Stimulated activated CD4-positive, alpha-beta T cell treated with anti-CD3 and anti-CD28 coated beads, Interleukin-12 subunit alpha, Interleukin-12 subunit beta, amount 100 ng/mL, for 4 hours (primary cell): ENCODE measurements at regions not wholly inside any gene's neighbourhood (a gene's known extent, or its start where the extent isn't known, plus 50 kb on each side); places are given as distances from the start of the nearest gene placed in this dataset.
"Not testable (repeated sequence)": the region's sequence is repeated elsewhere in the genome, so short reads cannot be mapped to it uniquely, and the experiment has no call there.

Experiments
- DNase-seq: peaks from one replicate; pipeline ENCODE4 v3.0.0-alpha.2; 2020

DNA sequence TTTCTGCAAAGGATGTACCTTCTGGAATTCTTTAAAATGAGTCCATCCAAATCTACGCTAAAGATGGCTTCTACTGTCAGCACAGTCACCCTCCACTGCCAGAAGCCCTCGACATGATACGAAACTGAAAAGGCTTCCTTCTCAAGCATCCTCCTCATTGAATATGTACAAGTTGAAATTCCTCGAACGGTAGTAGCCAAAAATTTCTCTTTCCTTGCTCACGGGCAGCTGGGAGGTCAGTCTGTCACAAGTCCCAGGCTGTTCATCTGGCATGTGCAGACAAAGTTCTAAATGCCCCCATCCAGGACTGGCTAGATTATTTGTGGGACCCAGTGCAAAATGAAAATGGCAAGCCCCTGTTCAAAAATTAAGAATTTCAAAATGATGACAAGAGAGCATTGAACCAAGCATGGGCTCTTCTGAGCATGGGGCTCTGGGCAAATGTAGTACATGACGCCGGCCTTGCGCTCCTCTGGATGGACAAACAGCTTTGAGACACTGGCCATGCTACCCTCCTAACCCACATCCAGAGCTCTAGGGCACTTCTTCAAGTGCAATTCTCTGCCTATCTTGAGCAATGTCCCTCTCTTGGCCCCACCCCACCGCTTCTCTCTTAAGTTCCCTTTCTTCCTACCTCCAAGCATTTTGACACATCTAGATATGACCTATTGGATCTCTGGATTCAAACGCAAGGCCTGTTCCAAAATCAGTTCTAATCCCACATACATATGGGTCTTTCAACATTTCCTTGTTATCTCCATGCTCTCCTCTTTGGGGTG, 78.9 kb upstream of the FLT1 start:
- no peak for DNase-seq

DNA sequence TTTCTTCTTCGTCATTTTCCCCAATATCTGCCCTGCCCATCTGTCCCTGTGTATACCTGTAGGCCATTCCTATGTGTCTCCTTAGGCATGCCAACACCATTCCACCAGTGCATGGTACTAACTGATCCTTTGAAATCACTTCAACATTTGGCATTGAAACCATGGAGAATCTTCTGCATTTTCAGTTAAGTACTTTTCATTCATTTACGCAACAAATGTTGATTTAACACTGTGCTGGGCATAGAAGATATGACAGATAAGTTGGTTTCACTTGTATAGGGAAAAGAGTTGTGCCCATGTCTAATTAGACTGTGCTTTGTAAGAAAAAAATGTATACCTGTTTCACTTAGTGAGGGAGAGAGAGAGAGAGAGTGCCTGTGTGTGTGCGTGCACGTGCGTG, 77.9 kb upstream of the FLT1 start:
- no peak for DNase-seq

DNA sequence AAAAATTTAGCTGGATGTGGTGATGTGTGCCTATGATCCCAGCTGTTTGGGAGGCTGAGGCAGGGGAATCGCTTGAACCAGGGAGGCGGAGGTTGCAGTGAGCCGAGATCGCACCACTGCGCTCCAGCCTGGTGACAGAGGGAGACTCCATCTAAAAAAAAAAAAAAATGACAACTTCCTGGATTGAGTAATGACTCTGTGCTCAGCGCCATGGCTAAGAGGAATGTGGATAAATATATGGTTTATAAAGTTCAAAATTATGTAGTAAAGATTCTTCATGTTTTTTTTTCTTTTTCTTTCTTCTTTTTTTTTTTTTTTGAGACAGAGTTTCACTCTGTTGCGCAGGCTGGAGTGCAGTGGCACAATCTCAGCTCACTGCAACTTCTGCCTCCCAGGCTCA, 75.4 kb upstream of the FLT1 start:
- not testable (repeated sequence) for DNase-seq

DNA sequence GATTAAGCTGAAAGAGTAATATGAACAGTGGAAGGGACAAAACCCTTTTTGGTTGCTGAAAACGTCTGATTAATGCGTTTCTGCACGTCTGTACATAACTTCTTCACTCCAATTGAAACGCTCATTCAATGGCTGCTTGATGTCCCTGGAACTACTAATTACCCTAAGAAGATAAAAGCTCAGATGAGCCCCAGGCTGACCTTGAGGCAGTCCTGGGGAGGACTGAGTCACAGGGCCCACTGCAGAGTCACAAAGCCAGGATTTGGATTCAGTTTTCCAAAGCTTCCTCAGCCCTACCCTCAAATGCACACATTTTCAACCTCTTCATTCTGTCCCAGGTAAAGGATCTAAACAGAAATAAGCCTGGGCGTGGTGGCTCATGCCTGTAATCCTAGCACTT, 75.0 kb upstream of the FLT1 start:
- no peak for DNase-seq

- no peak for DNase-seq
Observed at GRCh38 chr13:28568286-28568685, 73.4 kb upstream of the FLT1 start.

DNA sequence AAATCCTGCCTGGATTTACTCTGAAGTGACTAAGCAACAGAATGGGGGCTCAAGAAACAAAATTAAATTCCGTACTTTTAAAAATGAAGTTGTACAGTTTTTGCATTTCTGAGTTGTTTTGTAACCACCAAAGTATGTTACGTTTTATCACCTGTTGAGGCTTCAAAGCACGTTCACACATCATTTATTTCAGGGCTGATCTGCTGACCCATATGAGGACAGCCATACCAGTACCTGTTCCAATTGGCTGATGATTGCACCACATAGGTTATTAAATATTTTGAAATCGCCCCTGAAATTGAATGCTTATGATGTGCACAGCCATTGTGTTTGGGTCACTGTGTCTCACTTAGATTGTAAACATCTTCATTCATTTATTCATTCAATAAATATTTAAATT, 72.0 kb upstream of the FLT1 start:
- no peak for DNase-seq

- no peak for DNase-seq
Observed at GRCh38 chr13:28566283-28566682, 71.4 kb upstream of the FLT1 start.

DNA sequence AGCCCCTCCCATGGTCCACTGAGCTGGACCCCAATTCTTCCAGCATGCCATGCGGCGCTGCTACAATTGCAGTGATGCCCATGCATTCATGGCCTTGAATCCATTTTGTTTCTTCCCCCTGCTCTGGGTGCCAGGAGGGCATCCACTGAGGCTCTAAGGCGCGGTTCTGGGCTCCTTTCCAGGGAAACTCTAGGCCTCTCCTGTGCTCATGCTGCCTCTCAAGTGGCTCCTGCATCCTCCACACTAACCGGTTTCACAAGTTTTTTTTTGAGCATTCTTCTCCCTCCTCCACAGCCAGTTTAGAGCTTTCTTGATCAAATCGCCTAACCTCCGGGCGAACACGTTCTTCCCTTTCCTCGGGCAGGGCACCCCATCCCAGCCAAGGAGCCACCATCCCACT, 69.1 kb upstream of the FLT1 start:
- no peak for DNase-seq

- no peak for DNase-seq
Observed at GRCh38 chr13:28563609-28564008, 68.7 kb upstream of the FLT1 start.

GRCh38 chr13:28560612-28561011, 65.7 kb upstream of the FLT1 start:
- no peak for DNase-seq

DNA sequence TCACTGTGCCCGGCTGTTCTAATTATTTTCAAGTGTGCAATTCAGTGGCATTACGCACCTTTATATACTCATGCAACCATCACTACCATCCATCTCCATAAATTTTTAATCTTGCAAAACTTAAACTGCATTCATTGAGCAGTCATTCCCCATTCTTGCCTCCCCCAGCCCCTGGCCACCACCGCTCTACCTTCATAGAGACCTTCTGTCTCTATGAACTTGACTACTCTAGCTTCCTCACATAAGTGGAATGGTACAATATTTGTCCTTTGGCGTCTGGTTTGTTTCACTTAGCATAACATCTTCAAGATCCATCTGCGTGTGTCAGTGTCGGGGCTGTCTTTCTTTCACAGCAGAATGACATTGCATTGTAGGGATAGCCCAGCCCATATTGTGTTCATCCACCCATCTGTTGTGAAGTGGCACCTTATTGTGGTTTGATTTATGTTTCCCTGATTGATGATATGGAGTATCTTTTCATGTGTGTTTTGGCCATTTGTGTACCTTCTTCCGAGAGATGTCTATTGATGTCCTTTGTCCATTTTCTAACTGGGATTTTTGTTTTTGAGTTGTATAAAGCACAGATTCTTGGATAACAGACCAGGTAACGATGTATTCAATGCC, 64.8 kb upstream of the FLT1 start:
- no peak for DNase-seq

DNA sequence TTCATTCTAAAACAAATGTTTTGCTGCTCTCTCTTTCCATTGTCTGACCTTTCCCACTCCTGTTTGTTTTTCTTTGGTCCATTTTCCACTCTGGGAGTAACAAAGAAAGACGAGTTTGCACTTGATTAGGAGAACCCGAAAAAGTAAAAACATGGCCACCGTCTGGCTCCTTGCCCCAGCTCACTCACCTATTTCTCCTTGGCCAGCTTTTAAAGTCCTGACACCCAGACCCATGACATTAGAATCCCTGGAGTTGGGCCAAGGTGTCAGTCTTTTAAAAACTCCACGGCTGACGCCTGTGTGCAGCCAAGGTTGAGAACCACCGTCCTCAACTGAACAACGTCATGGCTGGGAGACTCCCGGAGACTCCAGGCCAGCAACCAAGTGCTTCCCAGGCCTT, 63.6 kb upstream of the FLT1 start:
- no peak for DNase-seq

DNA sequence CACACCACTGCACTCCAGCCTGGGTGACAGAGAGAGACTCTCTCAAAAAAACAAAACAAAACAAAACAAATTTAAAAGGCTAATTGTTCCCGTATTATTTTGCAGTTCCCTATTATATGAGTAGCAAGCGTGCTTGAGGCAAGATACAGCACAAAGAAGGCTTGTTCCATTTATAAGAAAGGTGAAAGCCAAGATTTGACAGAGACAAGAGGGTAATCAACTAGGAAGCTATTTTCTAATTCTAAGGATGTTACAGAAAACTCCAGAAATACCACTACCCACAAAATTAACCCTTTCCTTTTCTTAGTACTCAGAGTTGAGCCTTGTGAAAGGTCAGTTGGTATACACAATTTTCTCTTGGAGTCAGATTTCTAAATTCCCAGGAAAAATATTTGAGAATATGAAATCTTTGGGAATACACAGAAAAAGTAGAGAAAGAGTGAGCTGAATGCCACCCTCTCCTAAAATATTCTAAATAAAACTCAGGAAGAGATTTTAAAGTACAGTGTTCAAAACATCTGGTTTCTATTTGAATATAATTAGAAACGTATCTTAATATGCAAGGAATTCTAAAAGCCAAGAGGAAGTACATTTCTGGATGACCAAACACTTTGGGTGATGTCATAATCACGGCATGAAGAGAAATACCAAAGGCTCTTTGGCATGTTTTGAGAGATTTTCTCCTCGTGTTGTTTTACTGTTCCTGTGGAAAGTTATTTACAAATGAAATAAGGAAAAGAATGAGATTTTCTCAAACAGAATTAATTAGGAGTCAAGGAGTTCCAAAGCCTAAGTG, 63.0 kb upstream of the FLT1 start:
- no peak for DNase-seq

GRCh38 chr13:28555096-28555495, 60.2 kb upstream of the FLT1 start:
- DNase-seq, result no peak

- DNase-seq, result no peak
Observed at GRCh38 chr13:28553971-28554370, 59.0 kb upstream of the FLT1 start.

DNA sequence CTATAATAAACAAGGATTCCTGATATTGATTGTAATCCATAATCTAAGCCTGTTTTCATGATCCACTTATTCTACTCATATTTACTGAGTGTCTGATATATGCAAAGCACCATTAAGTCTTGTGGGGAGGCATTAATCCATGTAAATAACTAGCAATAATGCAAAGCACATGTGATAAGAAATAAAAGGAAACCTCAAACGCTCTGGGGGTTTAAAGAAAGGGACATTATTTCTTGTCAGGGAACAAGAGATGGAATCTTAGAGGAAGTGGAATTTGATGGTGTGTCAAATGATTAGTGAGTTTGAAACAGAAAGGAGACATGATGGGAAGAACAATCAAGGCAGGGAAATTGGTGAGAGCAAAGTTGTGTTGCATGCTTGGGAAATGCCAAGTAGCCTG, 57.4 kb upstream of the FLT1 start:
- DNase-seq, result no peak

DNA sequence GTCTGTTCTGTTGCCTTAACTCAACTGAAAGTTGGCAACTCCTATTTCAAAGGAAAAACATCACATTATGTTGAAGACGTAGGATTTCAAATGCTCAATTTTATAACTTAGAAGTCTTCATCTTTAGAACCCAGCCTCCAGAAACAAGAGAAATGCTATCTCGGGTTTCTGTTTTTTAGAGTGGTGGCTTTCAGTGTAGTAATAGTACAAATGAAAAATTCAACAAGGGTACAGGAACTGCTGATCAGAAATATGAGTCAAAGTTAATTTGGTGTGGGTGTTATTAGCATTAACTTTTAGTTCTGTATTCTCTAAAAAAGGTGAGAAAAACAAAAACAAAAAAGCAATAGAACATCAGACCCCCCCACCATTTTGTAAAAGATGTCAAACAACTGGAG, 56.6 kb upstream of the FLT1 start:
- no peak for DNase-seq

GRCh38 chr13:28550721-28551497, 56.0 kb upstream of the FLT1 start:
- DNase-seq, result no peak

- no peak for DNase-seq
Observed at GRCh38 chr13:28550091-28550490, 55.2 kb upstream of the FLT1 start.

- no peak for DNase-seq
Observed at GRCh38 chr13:28548872-28549271, 53.9 kb upstream of the FLT1 start.

GRCh38 chr13:28548468-28548867, 53.5 kb upstream of the FLT1 start:
- no peak for DNase-seq

- no peak for DNase-seq
Observed at GRCh38 chr13:28545583-28546333, 50.8 kb upstream of the FLT1 start.
